ENCODE measurements at regions not wholly inside any gene's neighbourhood (a gene's known extent, or its start where the extent isn't known, plus 50 kb on each side); places are given as distances from the start of the nearest gene placed in this dataset.
A peak's percentile ranks its signal among the peaks of the same experiment; 100 is the strongest.

DNA sequence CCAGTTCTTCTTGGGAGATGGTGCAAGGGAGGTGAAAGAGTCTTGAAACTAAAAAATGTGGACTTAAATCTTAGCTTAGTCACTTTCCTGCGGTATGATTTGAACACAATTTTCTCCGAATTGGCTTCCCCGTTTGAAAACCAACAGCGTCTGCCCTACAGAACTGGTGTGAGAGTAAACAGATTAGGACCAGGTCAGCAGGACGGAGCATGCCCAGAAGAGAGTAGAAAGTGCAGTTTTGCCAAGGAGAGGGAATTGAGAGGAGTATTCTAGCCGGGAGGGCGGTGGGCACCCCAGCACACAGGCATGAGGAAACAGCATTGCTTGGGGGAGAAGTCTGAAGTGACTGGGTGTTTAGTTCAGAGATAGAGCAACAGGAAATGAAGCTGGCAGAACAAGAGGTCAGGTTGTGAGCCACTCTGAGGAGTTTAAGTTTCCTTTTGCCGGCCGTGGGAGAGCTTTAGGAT lies 927.1 kb downstream of the VRK1 start:
- DNase-seq, result no peak

DNA sequence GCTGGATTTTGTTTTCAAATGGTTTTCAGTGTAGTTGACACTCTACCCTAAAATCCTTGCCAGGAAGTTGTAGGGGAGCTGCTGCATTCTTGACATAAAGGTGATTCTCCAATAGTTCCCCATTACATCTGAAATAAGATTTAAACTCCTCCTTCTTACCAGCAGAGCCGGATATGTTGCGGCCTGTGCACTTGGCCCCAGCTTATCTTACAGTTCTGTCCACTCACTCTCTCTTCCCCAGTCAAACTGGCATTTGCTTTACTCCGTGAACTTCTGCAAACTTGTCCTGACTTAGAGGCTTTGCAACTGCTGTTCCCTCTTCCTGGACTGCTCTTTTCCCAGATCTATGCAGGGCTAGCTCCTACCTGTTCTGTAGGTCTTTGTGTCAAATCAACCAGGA lies 929.5 kb downstream of the VRK1 start:
- no peak for DNase-seq

DNA sequence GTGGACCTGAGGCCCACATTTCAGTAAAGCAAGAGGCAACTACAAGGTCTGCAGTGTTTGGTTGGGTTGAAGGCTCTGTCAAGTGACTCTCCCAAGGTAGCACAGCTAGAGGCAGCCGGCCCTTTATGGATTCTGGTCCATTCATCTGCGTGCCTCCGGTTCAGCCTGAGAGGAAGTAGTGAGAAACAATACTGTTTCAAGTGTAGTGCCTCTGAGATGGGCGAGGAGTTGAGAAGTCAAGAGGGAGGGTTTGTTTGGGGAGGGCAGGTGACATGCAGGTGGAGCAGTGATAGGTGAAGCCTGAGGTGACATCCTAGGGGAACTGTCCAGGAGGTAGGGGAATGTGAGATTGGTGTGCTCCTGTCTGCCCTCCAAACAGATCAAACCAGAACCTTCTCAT lies 933.5 kb downstream of the VRK1 start:
- DNase-seq, result no peak

DNA sequence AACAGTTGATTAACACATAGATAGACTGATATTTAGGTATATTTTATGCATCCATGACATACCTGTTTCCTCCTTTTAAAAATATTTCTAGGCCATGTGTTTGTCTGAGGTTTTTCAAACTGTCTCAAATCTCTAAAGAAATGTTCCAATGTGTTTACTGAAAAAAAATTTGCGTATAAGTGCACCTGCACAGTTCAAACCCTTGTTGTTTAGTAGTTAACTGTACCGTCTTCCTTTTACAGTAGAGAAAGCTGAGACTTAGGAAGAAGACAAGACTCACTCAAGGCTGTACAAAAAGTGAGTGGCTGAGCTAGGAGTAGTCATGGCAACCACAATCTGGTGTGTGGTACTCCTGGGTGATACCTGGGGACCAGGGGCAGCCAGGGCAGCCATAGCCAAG lies 934.6 kb downstream of the VRK1 start:
- DNase-seq, result no peak

DNA sequence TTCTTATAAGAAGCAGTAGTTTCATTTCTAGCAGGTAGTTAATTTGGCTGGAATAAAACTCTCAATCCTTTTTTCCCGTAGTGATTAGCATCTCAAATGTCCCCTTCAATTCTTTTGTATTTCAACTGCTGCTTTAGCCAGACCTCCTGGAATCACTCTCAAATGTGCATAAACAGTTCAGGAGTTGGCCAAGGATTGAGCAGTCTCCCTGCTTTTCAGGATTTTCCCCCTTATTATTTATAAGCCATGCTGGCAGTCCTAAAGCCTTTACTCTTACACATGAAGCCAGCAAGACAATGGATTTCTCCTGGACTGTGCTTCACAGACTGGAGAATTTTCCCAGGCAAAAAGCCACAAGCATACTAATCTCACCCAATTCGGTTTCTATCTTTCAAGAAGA lies 950.1 kb downstream of the VRK1 start:
- DNase-seq, result no peak

DNA sequence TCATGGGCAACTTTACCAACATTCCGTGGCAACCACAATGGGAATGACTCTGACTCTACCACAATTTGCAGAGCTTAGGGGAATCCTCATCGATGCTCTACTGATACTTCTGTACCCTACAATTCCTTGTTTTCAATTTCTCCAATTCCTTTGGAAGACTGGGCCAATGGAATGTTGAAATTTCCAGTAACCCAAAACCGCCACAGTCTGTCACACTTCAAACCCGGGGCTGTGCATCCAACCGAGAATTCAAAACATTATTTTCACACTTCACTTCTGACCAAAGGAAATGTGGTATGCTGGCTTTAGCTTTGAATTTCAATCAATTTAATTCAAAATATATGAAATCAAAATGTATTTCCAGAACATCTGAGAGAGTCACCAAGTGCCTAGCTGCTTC lies 951.4 kb downstream of the VRK1 start:
- no peak for DNase-seq

DNA sequence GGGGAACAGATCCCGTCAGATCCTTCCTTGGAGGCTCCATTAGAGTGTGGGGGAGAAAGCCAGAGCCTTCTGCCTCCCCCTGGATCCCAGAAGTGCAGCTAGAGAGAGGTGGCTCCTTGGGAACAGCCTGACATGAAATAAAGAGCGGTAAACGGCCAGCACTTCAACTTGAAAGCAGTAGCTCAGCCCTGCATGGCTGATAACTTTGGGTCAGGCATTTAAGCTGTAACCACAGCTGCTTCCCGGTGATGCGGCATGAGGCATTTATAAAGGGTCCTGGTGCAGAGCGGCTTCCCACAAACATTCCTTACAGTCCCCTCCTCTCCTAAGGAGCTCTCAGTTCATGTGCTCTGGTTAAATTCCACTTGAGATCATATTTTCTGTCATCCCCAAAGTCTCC lies 960.3 kb downstream of the VRK1 start:
- no peak for DNase-seq

DNA sequence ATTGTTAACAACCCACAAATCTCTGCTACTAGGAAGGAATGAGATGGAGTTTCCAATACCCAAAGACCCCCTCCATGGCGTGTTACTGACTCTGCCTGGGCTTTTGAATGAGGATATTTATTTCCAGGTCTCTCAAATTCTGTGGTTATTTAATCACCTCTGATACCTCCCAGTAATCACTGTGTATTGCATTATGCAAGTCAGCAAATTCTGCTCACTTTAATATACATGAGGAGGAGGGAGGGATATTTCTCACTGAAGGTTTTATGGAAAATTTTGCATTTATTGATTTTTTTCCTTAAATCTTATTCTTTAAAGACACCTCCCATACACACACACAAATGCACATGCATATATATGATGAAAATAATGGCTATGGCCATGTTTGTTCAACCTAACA lies 962.9 kb downstream of the VRK1 start:
- DNase-seq, result no peak

DNA sequence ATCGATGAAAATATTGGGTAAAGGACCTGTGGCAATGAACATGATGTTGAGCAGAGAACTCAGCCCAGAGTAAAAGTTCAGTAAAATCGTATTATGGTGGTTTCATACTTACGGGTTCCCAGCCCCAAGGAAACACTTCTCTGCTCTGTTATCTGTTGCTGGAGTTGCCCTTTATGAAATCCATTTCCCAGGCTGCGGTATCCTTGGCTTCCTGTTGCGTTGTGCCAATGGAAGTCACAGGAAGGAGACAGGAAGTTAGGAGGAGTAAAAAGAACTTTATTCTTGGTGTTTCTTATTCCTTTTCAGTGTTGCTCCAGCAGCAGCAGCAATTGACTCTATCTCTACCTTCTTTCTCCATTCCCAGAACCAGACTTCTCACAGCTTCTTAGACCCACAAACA lies 965.2 kb downstream of the VRK1 start:
- no peak for DNase-seq

DNA sequence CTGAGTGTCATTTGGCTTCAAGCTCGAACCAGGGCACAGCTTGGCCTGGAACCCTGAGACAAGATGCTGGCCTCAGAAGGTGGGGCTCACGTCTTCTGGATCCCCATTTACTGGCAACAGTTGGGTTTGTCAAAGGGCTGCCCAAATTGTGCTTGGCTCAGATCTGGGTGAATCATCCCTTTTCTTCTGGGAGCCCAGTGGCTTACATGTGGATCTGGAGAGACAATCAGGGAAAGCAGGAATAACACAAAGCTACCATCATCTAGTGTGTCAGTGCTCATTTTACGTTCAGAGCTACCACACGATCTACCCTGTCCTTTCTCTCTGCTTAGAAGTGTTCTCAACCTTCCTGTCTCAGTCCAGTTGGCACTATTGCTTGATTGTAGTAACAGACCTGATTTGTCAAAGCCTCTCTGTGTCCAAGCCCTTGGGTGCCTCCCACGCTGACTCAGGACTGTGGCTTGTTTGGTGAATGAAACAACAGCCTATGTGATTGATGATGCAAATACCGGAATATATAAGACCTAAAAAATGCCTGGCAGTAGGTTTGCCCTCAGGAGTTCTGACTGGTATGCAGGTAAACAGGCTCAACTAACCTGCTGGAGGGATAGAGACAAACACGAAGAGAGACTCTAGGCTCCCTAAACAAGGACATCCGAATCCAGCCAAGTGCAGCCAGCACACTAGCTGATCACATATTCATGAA lies 974.3 kb downstream of the VRK1 start:
- DNase-seq, result no peak

DNA sequence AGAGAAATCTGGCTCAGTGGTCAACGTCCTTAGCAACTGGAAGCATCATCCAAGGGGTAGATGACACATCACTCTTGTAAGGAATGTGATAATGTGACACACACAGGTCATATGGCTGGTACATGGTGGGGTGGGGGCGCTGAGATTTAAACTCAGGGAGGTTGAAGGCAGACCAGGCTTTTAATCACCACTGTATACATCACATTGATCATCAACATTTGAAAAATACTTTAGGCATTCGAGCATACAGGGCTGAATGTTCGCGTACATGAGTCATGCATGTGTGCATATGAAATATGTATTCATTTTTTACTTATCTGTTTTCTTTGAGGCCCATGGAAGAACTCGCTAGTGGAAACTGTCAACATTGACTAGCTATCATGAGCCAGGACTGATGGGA lies 976.4 kb downstream of the VRK1 start:
- DNase-seq, result no peak

DNA sequence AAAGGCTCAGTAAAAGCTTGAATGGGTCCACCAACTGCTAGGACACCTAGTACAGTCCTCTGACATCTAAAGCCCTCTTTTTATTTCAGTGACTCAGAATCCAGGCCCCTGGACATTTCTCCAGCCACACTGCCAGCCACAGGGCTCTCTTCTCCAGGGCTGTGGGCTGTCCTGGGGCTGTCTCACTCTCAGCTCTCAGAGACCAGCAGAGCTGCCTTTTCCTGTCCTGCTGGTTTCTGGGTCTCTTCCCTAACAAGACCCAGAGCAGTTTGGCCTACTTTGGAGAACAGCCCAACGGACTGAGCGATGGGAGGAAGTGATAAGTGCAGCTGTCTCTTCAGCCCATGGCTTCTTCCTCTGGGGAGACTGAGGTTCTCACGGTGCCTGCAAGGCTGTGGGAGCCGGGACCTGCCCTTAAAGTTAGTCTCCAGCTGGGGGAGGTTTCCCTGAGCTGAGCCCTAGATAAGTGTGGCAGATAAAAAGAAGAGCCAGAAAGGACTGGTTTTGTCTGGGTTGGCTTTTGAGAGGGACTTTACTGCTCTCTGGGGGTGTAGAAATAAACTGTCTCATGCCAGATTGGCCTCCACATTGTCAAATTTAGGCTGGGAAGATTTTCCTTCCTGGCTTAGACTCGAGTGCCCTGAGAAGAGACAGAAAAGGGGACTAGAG lies 979.8 kb downstream of the VRK1 start:
- DNase-seq, result no peak

DNA sequence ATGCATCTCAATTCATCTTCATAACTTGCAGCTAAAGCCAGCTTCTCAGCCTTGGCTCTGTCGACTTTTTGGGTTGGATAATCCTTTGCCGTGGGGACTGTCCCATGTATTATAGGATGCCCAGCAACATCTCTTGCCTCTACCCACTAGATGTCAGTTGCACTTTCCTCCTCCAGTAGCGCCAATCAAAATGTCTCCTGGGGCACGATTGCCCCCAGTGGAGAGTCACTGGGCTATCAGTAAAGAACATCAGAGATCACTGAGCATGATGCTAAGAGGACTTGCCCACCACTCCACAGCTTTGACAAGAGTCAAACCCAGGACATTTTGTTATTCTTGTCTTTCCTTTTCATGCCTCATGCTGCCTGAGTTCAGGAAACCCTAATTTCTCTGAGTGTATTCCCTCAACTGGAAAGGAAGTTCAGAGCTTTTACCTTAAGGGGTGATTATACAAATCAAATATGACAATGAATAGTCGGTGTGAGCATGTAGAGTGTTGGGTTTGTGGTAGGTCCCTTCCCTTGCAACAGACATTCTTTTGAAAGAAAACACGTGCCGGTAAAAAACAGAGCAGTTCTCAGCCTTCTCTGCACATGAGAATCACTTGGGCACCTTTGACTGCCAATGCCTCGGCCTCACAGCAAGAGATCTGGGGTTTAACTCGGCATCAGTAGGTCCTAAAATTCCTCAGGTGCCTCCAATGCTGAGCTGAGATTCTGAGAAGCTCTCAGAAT lies 980.6 kb downstream of the VRK1 start:
- DNase-seq, result no peak

DNA sequence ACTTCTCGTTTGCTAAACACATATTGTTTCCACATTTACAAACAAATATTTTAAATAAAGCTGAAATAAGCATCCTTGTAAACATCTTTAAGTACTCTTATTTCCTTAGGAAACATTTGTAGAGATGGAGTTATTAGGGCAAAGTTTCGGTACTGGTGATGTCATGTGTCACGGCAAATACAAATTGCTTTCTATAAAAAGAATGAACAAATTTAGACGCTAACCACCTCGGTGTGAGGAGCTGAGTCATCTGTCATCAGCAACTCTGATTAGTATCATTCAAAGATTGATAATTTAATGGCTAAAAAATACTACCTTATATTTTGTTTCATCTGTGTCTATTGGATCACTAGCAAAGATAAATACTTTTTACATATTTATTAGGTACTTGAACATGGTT lies 982.0 kb downstream of the VRK1 start:
- no peak for DNase-seq

DNA sequence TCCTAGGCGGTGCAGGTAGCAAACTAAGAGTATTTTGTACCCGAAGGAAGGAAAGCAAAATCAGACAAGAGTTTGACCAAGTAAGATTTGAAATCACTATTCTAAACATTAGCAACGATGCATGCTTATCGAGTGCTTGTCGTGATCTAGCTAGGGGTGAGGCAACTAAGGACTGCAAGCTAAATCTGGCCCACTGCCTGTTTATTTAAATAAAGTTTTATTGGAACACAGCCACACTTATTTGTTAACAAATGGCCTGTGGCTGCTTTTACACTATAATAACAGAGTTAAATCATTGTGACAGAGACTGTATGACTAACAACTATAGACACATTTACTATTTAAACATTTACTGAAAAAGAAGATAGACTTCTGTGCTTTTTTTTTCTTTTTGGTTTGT lies 983.6 kb downstream of the VRK1 start:
- DNase-seq, result no peak

DNA sequence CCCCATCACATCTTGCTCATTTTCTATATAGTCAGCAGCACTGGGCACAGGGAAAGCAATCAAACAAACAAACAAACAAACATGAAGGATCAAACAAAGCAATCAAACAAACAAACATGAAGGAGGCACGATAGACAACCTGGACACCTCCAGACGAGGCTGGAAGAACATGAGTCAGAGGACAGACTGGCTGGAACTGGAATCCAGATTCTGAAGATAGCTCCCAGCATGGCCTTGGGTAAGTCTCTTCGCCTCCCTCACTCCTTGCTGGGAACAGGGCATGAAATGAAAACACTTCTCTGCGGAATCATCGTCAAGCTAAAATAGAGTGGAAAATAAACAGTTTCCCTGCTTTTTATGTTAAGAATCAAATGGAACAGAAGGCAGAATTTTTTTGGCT lies 984.8 kb downstream of the VRK1 start:
- no peak for DNase-seq

DNA sequence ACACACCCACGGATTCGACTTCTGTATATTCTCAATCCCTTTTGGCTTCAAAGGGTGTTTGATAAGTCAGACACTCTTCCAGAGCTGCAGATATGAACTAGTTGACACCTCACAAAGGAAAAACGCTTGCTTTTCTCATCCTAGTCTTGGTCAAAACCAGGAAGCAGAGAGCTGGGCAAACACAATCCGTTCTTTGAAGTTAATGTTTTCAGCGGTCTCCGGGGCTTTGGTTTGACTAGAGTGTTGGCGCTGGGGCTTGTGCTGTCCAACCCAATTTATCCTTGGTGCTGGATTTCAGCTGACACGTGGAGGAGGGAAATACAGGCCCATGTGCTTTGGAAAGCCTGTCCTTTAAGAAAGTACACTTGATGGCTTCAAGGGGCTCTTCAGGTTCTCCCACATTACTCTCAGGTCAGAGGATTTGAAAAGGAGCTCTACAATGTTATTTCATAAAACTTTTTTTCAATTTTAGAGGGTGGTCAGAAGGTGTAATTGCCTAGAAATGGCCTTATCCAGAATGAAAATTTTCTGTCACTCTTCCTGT lies 985.8 kb downstream of the VRK1 start:
- DNase-seq, result peak; percentile 8 to 17

DNA sequence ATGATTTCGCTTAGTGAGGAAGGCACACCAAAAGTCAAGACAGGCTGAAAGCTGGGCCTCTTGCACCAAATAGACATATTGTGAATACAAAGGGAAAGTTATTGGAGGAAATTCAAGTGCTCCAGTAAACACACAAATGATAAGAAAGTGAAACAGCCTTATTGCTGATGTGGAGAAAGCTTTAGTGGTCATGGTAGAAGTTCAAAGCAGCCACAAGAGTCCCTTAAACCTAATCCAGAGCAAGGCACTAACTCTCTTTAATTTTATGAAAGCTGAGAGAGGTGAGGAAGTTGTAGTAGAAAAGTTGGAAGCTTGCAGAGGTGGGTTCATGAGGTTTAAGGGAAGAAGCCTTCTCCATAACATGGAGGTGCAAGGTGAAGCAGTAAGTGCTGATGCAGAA lies 988.3 kb downstream of the VRK1 start:
- DNase-seq, result no peak

DNA sequence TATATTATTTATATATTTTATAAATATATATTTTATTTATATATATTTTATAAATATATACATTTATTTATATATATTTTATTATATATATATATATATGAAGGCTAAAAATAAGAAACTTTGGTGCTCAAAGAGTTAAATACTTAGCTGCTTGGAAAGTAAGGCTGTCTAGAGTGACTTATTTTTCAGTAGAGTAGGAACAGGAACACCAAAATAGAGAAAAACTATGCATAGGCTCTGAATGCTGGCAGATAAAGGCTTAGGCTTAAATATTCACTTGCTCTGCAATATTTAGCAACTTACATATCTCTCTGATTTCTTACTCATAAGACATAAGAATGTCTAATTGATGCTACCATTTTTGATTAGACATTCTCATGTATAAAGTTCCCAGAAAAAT lies 991.2 kb downstream of the VRK1 start:
- no peak for DNase-seq

DNA sequence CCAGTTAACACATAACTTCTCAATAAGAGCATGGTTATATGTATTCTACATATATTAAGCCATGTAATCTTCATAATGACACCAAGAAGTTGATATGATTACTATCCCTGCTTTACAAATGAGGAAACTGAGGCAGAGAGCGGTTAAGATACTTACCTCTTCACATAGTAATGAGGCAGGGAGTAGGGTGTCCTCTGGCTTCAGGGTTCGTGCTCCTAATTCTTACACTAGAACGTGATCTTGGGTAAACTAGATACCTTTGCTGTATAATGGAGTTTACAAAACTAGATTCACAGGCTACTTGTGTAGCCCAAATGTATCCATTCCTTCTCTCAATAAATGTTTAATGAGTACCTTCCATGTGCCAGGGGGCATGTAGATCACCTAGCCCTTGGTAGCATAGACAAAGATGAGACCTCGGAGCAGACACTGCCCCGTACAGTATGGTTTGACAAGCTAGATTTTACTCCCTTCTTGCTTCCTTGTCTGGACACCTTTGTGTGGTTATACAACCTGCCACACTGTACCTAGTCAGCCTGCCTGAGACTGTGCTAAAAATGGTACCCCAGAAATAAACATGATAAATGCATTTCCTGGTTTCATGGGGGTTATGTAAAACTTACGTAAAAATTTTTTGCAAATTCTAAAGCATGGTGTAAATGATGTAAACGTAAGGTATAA lies 991.8 kb downstream of the VRK1 start:
- DNase-seq, result no peak

DNA sequence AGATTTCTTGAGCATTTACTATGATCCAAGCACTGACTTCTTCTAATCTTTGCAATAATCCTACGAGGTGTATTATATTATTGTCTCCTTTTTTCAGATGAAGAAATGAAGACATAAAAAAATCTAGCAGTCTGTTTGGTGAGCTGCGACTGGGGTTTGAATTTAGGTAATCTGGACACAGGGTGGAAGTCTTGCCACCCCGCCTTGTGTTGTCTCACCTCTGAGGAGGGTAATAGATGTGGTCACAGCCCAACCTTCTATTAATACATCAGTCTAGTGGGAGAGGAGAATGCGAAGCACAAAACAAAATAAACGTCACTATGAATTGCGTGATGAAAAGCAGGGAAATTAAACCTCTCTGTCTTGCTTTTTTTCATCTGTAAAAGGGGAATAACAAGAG lies 993.9 kb downstream of the VRK1 start:
- DNase-seq, result no peak

DNA sequence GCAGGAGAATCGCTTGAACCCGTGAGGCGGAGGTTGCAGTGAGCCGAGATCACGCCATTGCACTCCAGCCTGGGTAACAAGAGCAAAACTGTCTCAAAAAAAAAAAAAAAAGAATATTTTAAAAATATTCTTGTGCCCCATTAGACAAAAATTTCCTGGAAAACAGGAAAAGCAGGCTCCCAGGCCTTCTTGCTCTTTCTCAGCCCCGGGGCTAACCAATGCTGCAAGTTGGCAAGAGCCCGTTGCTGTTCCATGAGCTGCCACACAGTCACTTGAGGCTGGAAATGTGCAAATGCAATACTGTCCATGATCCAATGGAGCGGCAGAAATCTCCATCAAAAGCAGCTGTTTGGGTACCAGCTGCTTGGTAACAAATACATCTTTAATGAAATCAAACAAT lies 994.7 kb downstream of the VRK1 start:
- no peak for DNase-seq

Measured in right lung (tissue), 2 donors.